Posterior vena cava (tissue), 2 donors: ENCODE measurements at regions not wholly inside any gene's neighbourhood (a gene's known extent, or its start where the extent isn't known, plus 50 kb on each side); places are given as distances from the start of the nearest gene placed in this dataset.
"Not testable (repeated sequence)": the region's sequence is repeated elsewhere in the genome, so short reads cannot be mapped to it uniquely, and the experiment has no call there.

Experiments
- DNase-seq: peaks from one replicate; pipeline ENCODE4 v3.0.0-alpha.2; 2020; ENCODE audit warnings: low spot score
- intact Hi-C, 2 donors: fragments of 100-400 bp; cut with DNase I; formaldehyde crosslinking; loops; one replicate each; pipeline versions ENCODE4 v1.14.1 to v1.14.2; 2022 to 2023
- donor health status: DM: yes; HTN: yes; CAD: no.
- donor health status: DM: yes; HTN: yes; CAD: no.

DNA sequence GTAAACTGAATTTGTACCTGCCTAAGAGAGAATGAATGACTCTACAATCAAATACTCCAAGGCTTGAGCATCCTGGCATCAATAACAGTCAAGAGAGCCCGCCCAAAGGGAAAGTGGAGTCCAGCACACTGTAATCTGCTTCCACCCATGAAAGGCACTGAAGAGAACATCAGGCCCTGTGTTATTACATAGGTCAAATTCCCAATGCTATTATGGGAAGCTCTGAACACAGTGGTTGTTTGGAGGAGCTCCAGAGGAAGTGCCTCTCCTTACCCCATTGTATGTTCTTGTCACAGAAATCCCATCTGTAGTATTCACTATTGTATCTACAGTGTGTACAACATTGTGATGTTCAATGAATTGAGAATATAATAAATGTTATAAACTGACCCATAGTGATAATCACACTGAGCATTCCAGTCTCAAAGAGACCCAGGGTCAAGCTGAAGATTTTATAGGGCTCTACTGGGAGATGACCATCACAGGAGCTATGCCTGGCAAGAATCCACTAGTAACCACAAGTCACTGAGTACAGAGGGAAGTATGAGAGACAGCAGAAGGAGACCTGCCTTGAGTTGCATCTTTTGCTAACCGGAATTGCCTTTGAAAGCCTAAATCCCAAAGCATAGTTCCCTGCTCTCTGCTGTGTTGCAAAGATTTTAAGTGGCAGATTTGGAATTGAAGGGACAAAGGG, 446.7 kb downstream of the GJA1 start:
- intact Hi-C loops = no loop called here
- DNase-seq = no peak

- intact Hi-C loops = no loop called here
- DNase-seq = no peak
These were observed 448.6 kb downstream of the GJA1 start for GRCh38 chr6:121884091-121884490.

DNA sequence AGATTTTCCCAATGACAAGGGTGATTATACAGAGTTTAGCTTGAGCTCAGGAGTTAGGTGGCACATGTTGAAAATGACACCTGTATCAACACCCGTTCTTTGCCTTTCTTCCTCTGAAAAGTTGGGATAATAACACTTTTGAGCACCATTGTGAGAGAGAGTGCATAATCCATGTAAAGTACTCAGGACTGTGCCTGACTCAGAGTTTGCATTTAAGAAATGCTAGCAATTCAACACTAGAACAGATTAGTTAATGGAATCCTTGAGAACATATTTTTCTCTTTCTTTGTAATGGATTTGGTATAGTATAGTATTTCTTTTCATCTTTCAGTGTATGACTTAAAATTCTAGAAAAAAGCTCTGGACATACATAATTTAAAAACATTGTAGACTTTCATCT, 449.2 kb downstream of the GJA1 start:
- intact Hi-C loops = no loop called here
- no peak for DNase-seq

- intact Hi-C loops = no loop called here
- no peak for DNase-seq
These were observed 450.1 kb downstream of the GJA1 start for GRCh38 chr6:121885399-121886152.

GRCh38 chr6:121886223-121886830, 450.9 kb downstream of the GJA1 start:
- DNase-seq = no peak
- intact Hi-C loops = no loop called here

DNA sequence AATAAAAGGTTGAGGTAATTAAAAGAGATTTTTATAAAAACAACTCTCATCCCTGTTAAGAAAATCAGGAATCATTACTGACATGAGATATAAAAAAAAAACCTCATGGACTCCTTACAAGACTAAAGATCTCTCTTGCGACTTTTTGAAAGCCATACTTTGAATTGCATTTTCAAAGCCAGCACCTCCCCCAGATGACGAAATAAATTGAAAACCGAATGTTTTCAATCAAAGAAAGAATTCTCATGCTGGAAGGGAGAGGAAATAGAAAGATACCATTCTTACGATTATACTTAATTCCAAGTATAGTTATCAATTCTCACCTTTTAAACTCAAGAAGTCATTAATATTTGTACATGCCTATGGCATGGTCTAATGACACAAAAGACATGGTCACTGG, 452.3 kb downstream of the GJA1 start:
- intact Hi-C loops = no loop called here
- DNase-seq = no peak

- intact Hi-C loops = no loop called here
- no peak for DNase-seq
These were observed 455.0 kb downstream of the GJA1 start for GRCh38 chr6:121890307-121890910.

DNA sequence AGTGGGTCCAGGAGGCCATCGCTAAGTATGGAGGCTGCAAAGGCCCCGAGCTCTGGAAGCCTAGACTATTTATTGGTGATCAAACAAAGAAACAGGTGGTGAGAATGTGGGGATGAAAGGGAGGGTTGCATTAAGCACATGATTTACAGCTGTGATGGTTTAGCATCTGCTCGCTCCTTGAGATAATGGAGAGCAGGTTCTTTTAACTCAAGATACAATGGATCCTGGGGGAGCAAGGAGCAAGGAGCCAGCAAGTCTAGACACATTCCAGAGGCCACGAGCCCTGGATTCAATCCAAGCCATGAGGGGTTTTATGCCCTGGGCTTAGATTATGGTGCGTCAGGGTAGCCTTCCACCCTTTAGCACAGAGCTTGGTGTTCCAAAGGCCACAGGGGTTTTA, 460.3 kb downstream of the GJA1 start:
- intact Hi-C loops, DNase-seq: not testable (repeated sequence)

DNA sequence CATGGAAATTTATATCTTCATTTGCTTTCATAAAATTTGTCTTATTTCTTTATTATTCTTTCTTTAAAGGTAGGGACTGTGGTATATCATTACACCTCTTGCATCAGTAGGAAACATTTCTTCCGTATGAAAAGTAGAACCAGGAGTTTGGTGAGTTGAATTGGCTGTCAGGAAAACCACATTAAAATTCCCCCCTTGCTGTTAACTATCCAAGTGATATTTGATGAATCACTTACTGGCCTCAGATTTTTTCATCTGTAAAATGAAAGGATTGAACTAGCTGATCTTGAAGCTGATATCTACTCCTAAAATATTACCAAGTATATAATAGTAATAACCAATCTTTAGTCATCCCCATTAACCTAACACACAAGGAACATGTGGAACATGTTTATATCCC, 460.9 kb downstream of the GJA1 start:
- no peak for DNase-seq
- intact Hi-C loops = no loop called here

DNA sequence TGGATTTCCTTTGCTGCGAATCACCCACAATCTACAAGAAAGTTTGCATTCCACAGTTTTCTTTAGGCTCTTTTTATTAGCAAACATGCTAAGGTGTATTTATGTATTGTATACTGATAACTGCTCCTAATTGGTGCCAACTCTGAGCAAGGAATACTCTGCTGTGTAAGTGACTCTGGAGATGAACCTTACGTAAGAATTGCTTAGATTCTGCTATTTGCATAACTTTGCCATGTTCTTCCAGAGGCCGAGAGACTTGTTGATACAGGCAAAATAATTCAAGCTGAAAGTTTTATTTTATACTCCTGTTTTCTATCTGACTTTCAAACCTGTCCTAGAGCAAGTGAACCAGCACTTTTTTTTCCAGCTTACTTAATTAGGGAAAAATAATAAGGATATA, 461.3 kb downstream of the GJA1 start:
- intact Hi-C loops = no loop called here
- no peak for DNase-seq

- intact Hi-C loops = no loop called here
- DNase-seq = no peak
These were observed 461.9 kb downstream of the GJA1 start for GRCh38 chr6:121897337-121897760.

DNA sequence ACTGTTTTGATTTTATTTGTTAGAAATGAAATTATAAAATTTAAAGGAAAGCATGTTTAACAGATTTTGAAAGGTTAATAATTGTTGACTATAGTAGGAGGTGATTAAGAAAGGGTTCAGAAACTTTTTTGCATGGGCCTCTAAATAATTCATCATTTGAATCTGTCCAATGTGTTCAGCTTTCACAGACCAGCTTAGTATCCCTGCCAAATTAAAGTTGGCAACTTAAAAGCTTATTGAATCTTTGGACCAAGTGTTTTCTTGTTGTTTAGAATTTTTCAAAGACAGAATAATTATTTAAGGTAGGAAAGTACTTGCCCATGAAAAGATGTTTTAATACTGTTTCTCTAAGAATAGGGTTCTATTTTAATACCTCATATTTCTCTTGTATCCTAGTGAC, 466.0 kb downstream of the GJA1 start:
- intact Hi-C loops = no loop called here

DNA sequence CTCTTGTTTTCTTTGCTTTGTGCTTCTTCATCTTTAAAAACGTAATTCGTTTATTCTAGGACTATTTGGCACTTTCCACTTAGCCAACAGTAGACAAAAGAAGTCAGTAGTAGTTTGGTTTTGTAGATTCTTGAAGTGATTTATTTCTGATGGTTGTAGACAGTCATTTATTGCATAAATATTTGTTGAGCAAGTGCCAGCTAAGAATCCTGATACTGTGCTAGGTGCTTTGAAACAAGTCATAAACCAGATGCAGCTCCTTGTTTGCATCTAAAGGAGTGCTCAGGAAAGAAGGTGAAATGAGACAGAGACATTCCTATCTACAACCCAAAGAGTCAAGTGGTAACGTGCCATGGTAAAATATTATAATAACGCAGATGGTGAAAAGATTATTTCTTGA, 469.1 kb downstream of the GJA1 start:
- no peak for DNase-seq
- intact Hi-C loops = no loop called here

More for the DNA sequence above, 466.0 kb downstream of the GJA1 start:
- DNase-seq = no peak

DNA sequence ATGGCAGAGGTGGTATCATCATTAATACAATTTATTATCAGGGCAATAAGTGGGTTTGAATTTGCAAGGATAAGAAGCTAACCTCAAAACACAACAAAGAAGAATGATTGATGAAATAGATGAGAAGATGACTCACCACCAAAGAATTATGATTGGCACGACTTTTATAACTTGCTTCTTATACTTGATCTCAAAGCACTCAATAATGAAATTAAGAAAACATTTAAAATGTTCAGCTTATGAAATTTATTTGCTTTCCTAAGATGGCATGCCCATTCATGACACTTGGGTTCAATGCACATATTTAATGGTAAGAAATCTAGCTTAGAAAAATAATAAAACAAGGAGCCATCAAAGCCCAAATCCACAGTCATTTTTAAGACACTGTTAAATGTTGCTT, 477.5 kb downstream of the GJA1 start:
- intact Hi-C loops = no loop called here
- no peak for DNase-seq

DNA sequence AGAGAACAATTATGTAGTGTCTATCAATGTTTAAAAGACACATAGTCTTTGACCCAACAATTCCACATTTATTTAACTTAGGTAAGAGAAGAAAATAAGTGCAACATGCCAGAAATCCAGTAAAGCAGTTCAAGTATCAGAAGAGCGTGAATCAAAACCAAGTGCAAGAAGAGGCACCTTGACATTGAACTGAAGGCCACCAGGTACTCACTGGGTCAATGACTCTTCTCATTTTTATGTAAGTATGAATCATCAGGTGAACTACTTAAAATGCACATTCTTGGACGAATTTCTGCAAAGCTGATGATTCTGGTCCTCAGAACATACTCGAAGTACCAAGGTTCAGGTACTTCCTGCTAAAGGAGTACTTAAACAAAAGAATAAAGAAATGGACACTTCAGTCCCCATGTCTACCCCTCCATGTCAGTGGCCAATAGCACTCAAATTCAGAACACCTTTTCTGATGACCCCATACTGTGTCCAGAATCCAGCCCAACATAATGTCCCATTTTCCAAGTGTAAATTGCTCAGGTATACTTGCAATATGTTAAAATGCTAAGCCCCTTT, 481.9 kb downstream of the GJA1 start:
- intact Hi-C loops = no loop called here
- DNase-seq = no peak

DNA sequence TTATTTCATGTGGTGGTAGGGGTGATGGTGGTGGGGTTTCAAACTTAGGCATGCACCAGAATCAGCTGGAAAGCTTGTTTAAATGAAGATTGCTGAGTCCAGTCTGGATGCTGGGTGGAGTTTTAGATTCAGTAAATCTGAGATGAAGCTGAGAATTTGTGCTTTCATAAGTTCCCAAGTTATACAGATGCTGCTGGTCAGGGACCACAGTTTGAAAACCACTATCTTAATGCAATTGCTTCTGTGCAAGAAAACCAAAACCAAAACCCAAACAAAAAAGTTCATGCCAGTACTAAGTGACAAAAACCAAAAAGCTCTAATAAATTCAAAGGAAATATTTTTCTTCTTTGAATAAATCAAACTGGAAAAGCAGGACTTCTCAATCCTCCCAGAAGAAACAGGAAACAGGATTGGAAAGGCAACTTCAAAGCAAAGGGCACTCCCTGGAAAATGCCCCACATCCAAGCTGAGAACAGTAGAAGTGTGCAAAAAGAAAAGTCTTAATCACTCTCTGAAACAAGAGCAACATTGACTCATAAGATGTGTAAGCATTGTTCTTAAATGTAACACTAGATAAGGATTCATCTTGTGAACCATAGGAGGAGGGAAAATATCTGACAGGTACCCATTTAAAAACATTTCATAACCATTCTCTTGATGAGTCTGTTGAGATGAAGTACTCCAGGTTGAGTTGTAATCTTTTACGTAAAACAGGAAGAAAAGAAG, 481.5 kb upstream of the HSF2 start:
- no peak for DNase-seq
- intact Hi-C loops = no loop called here

DNA sequence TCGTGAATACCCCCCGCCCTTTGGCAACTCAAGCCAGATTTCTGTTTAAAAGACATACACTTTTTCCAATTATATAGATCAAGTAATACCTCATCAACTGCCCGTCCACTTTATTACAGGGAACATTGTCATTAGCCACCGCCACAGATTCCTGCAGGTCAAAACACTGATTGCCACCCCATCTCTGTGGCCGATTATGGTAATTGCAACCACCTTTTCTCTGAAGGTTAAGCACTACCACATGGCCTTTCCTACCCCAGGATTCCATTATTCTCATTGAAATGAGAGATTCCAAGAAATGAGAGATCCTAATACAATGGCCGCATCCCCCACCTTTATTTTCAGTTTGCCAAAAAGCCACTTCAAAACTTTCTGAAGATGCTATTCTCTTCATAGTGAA, 478.8 kb upstream of the HSF2 start:
- intact Hi-C loops = no loop called here
- no peak for DNase-seq

DNA sequence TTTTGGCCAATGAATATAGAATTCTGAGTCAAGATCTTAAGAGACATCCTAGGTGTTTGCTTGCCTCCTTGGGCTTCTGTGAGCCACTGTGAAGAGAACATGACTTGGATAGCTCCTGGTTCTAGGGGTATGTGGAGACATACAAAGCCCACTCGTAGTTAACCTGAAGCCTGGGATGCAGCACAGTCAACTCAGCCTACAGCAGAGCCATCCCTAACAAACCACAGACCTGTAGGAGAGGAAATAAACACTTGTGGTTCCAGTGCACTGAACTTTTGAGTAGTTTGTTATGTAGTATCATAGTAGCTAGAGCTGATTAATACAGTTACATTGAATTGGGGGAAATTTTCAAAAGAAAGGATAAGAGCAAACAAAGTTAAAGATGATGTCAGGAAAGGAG, 474.4 kb upstream of the HSF2 start:
- intact Hi-C loops = no loop called here
- no peak for DNase-seq

DNA sequence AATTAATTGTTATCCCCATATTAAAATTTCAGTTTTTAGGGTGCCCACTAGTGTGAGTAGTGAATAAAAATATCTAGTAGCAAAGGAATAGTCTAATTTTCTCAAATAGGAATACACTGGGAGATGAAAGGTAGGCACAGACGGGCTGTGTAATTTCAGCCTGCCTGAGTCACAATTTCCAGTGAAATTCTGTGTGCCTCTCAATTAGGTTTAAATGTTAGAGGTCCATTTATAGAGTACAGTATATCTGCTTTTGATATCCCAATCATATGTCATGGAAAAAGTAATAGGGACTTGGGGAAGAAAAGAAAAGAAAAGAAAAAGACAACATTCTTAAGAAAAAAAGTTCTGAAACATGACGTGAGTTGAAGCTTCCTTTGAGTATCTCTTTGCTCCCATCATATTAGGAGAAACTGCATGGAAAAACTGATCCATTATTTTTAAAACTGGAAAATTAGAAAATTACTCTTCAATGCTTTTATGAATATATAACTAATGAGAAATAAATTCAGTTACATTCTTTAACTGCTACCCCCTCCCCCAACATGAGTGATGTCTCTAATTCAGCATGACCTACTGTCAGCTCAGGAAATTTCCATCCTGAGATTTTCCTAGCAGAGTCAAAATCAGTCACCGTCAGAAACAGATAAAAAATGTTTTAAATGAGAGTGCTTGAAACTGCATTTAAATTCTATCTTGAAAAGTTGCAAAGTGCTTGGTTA, 473.8 kb upstream of the HSF2 start:
- no peak for DNase-seq
- intact Hi-C loops = no loop called here
